Activated CD4-positive, alpha-beta T cell treated with anti-CD3 and anti-CD28 coated beads, Interleukin-2, amount 10 ng/mL, durations not matched to agents 24 days and 14 days (primary cell): ENCODE measurements at regions not wholly inside any gene's neighbourhood (a gene's known extent, or its start where the extent isn't known, plus 50 kb on each side); places are given as distances from the start of the nearest gene placed in this dataset.

Experiments used
- DNase-seq: peaks from one replicate; pipeline ENCODE4 v3.0.0; 2022
- H3K27ac Mint-ChIP-seq: one replicate; pipeline ENCODE4 v1.8.0; 2022; ENCODE audit warnings: mild to moderate bottlenecking, mixed read lengths
- H3K27me3 Mint-ChIP-seq: one replicate; pipeline ENCODE4 v1.8.0; 2022; ENCODE audit warnings: mixed read lengths
- H3K36me3 Mint-ChIP-seq: one replicate; pipeline ENCODE4 v1.8.0; 2022; ENCODE audit warnings: low read depth, mild to moderate bottlenecking, mixed read lengths
- H3K4me1 Mint-ChIP-seq: one replicate; pipeline ENCODE4 v1.8.0; 2021; ENCODE audit warnings: mixed read lengths
- H3K4me3 Mint-ChIP-seq: one replicate; pipeline ENCODE4 v1.8.0; 2022; ENCODE audit warnings: mild to moderate bottlenecking, moderate library complexity, mixed read lengths
- H3K9me3 Mint-ChIP-seq: one replicate; pipeline ENCODE4 v1.8.0; 2021; ENCODE audit warnings: mixed read lengths
- intact Hi-C: fragments of 100-400 bp; cut with micrococcal nuclease; formaldehyde crosslinking; loops from one replicate; pipeline ENCODE4 v1.15.1; 2023

DNA sequence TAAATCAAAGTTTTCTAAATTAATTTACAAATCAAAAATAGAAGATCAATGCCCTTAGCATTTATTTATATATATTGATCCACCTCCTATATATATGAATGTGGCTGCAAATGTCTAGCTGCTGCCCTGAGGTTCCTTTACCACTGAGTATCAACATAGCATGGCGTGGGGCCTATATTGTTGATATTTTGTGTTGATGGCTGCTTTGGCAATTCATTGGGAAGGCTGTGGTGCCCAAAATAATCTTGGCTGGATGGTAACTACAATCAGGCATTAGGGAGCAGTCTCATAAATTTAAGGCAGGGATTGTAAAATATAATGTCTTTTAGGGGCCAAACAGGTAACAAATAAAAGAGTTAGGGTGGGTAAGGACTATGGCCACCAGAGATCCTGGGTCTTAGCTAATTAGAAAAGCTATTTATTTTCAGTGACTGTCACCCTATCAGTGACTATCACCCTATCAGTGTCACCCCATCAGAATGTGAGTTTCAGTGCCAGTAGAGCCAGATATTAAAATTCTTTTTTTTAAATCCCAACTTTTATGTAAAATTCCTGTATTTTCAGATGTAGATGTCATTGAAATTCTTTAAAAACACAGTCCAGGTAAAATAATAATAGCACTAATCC lies 190.7 kb upstream of the PCSK5 start:
- H3K27ac Mint-ChIP-seq = no peak overlapping the region
- no peaks in the 10 kb centered on the region for H3K4me1 Mint-ChIP-seq
- no peaks in the 10 kb centered on the region for H3K27me3 Mint-ChIP-seq
- intact Hi-C loops = no loop called here
- H3K4me3 Mint-ChIP-seq = no peak overlapping the region
- no peak for DNase-seq
- no peaks in the 10 kb centered on the region for H3K9me3 Mint-ChIP-seq
- no peaks in the 10 kb centered on the region for H3K36me3 Mint-ChIP-seq

DNA sequence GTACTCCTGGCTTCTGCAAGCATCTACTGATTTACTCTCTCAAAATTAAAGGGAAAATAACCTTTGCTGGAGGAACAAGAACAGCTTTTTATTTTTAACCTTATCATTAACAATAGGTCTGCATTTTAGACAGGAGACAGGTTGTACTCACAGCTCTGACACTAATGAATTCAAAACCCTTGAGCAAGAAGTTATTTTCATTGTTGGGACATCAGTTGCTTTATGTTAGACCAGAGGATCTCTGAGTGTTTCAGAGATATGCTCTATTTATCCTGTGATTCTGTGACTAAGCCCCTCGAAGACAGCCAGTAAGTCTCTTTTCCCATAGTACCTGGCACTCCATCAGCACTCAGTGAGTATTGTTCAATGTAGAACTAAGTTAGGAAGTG lies 190.2 kb upstream of the PCSK5 start:
- Mint-ChIP-seq H3K4me3 (no peak overlapping the region), H3K36me3 (no peaks in the 10 kb centered on the region), H3K9me3 (no peaks in the 10 kb centered on the region), H3K27ac (no peak overlapping the region), H3K4me1 (no peaks in the 10 kb centered on the region), H3K27me3 (no peaks in the 10 kb centered on the region)
- DNase-seq = no peak
- intact Hi-C loops = no loop called here

DNA sequence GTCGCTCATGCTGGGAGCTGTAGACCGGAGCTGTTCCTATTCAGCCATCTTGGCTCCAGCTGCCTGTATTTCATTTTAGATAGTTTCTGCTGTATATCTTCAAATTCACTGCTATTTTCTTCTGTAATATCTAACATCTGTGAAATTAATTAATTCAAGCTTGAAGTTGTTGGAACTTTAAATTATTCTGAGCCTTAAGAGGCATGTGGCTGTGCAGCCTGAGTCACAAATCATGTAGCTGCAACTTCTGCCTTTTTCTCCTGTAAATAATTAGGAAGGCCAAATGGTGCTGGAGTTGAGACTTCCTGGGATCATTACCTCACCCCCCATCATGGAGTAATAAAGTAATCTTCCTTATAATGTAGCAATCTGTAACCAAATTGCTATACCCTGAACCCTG lies 183.3 kb upstream of the PCSK5 start:
- H3K9me3 Mint-ChIP-seq = no peaks in the 10 kb centered on the region
- H3K27ac Mint-ChIP-seq = no peak overlapping the region
- DNase-seq = no peak
- no peaks in the 10 kb centered on the region for H3K4me1 Mint-ChIP-seq
- H3K27me3 Mint-ChIP-seq = peaks cover 3% of the 10 kb centered on the region
- no peaks in the 10 kb centered on the region for H3K36me3 Mint-ChIP-seq
- intact Hi-C loops = no loop called here
- no peak overlapping the region for H3K4me3 Mint-ChIP-seq

DNA sequence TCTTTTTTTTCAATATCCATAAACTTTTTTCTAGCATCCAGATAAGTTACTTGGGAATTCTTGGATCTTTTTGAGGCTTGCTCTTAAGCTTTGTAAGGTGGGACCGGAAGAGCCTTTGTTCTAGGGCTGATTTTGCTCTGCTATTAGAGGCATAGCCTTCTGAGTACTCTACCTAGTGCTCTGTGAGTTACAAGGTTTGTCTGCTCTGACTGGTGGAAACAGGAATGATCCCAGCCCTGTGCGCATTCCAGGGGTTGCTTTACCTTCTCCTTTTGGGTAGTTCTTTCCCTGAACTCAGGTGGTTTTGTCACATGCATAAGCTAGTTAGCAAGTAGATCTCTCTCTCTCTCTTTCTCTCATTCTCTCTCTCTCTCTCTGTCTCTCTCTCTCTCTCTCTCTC lies 180.8 kb upstream of the PCSK5 start:
- H3K4me1 Mint-ChIP-seq = no peaks in the 10 kb centered on the region
- no peak for DNase-seq
- no peaks in the 10 kb centered on the region for H3K36me3 Mint-ChIP-seq
- H3K27me3 Mint-ChIP-seq = peaks cover 3% of the 10 kb centered on the region
- no peak overlapping the region for H3K27ac Mint-ChIP-seq
- no peak overlapping the region for H3K4me3 Mint-ChIP-seq
- intact Hi-C loops = no loop called here
- no peaks in the 10 kb centered on the region for H3K9me3 Mint-ChIP-seq

DNA sequence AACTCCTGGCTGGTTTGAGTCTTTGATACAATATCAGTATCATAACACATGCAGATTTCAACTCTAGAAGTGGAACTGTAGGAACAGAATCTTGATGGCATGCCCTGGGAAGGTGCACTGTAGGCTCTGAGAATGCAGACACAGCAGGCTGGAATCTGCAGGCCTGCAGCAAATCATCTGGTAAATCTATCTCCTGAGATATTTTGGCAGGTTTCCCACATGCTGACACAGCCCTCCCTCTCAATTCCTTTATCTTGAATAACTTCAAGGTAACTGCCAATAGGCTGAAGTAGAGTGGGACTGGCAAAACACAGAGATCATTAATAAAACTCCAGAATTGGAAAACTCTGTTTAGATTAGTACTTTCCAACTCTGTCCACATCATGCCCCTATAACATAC lies 177.8 kb upstream of the PCSK5 start:
- intact Hi-C loops = no loop called here

DNA sequence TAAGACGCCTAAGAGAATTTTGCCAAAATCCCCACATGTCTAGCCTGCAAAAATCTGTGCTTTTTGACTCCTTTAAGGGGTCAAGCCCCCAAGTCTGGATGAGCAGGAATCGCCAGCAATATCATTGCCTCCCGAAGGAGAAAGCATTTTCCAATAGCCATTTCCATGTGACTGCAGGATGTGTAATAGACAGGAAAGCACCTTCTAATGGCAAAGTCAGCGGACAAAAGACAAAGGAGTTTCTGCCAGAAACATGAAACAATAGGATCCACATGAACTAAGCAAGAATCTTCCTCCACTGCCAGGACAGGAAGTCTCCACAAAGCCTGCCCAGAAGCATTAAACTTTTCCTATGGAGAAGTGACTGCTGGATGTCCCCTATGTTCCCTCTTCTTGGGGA lies 177.1 kb upstream of the PCSK5 start:
- DNase-seq = no peak
- Mint-ChIP-seq H3K27me3 (peaks cover 3% of the 10 kb centered on the region), H3K4me1 (no peaks in the 10 kb centered on the region)

More for the DNA sequence above, 177.8 kb upstream of the PCSK5 start:
- no peak overlapping the region for H3K4me3 Mint-ChIP-seq
- no peaks in the 10 kb centered on the region for H3K9me3 Mint-ChIP-seq
- H3K4me1 Mint-ChIP-seq = no peaks in the 10 kb centered on the region
- H3K36me3 Mint-ChIP-seq = no peaks in the 10 kb centered on the region
- no peak for DNase-seq
- no peak overlapping the region for H3K27ac Mint-ChIP-seq
- H3K27me3 Mint-ChIP-seq = peaks cover 3% of the 10 kb centered on the region

DNA sequence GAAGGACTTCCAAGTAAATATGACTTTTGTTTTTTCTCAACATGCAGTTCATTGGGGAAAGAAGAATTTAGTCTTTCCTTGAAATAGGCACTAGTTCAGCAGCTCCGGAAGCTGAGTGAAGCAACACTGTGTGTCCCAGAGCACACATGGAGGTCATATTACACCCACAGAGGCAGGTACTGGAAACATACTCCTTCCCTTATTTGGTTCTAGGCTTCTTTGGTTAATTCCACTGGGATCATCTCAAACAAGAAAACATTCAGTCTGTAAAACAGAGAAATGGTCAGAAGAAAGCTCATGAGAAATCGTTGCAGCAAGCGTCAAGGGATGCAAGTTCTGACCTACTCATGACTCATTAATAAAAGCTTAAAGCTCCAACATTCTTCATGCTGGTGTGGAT lies 175.1 kb upstream of the PCSK5 start:
- H3K4me3 Mint-ChIP-seq = no peak overlapping the region
- no peaks in the 10 kb centered on the region for H3K9me3 Mint-ChIP-seq
- intact Hi-C loops = no loop called here
- H3K27ac Mint-ChIP-seq = no peak overlapping the region
- DNase-seq = no peak
- H3K27me3 Mint-ChIP-seq = peaks cover 3% of the 10 kb centered on the region
- no peaks in the 10 kb centered on the region for H3K36me3 Mint-ChIP-seq
- H3K4me1 Mint-ChIP-seq = no peaks in the 10 kb centered on the region

More for the DNA sequence above, 177.1 kb upstream of the PCSK5 start:
- Mint-ChIP-seq H3K4me3 (no peak overlapping the region), H3K36me3 (no peaks in the 10 kb centered on the region), H3K27ac (no peak overlapping the region), H3K9me3 (no peaks in the 10 kb centered on the region)
- intact Hi-C loops = no loop called here

DNA sequence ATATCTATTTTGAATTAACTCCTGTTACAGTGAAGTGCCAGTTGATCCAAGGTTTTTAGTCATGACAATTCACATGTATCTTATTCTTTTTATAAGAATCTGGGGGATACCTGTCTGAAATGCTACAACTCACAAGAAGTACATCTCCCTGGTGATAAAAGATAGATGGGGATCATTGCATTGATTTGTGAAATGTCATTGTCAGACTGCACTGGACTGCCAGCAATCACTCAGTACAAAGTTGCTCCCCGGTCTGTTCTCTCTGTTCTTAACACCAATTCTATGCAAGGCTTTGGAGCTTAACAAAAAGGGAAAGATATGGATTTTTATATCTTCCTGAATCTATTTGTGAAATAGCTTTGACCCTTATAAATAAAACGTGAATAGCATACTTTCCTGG lies 171.8 kb upstream of the PCSK5 start:
- no peaks in the 10 kb centered on the region for H3K36me3 Mint-ChIP-seq
- no peak overlapping the region for H3K27ac Mint-ChIP-seq
- H3K27me3 Mint-ChIP-seq = no peaks in the 10 kb centered on the region
- intact Hi-C loops = no loop called here
- no peaks in the 10 kb centered on the region for H3K4me1 Mint-ChIP-seq
- DNase-seq = no peak
- H3K4me3 Mint-ChIP-seq = no peak overlapping the region
- no peaks in the 10 kb centered on the region for H3K9me3 Mint-ChIP-seq

DNA sequence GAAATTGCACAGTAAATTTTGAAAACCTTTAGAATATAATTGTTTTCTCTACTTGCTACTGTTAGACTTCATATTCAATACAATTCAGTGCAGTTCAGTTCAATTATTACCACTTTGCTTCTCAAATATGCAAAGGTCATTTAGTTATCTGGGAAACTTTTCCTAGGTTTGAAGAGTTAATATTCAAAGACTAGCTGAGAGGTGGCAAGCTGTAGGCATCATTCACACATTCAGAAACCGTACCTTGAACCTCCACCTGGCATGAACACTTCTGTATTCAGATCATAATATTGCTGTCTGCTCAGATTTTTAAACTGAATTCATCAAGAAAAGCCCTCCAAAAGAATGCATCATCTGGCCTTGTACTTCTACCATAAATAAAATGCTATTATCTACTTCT lies 162.1 kb upstream of the PCSK5 start:
- intact Hi-C loops = no loop called here
- Mint-ChIP-seq H3K36me3 (no peaks in the 10 kb centered on the region), H3K4me1 (no peaks in the 10 kb centered on the region), H3K27ac (no peak overlapping the region), H3K9me3 (no peaks in the 10 kb centered on the region), H3K4me3 (no peak overlapping the region), H3K27me3 (no peaks in the 10 kb centered on the region)
- DNase-seq = no peak

DNA sequence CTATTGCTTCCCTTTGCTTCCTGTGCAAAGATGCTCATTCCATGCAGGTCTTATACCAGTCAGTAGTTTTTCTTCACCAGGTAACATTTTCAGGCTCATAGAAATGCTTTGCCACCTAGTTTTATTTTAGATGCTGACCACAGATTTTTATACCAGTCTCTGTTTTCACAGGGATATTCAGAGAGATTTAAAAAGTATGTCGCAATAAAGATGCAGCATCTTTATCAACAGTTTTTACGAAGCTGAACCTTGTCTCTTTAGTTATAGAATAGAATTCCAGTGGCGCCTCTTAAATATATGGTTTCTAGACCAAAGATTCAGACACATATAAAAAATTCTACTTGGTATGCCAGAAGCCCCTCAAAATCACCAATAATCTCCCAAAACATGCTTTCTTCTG lies 155.7 kb upstream of the PCSK5 start:
- H3K4me3 Mint-ChIP-seq = no peak overlapping the region
- no peaks in the 10 kb centered on the region for H3K36me3 Mint-ChIP-seq
- intact Hi-C loops = no loop called here
- no peak overlapping the region for H3K27ac Mint-ChIP-seq
- H3K27me3 Mint-ChIP-seq = no peaks in the 10 kb centered on the region
- no peaks in the 10 kb centered on the region for H3K4me1 Mint-ChIP-seq
- no peaks in the 10 kb centered on the region for H3K9me3 Mint-ChIP-seq
- DNase-seq = no peak

DNA sequence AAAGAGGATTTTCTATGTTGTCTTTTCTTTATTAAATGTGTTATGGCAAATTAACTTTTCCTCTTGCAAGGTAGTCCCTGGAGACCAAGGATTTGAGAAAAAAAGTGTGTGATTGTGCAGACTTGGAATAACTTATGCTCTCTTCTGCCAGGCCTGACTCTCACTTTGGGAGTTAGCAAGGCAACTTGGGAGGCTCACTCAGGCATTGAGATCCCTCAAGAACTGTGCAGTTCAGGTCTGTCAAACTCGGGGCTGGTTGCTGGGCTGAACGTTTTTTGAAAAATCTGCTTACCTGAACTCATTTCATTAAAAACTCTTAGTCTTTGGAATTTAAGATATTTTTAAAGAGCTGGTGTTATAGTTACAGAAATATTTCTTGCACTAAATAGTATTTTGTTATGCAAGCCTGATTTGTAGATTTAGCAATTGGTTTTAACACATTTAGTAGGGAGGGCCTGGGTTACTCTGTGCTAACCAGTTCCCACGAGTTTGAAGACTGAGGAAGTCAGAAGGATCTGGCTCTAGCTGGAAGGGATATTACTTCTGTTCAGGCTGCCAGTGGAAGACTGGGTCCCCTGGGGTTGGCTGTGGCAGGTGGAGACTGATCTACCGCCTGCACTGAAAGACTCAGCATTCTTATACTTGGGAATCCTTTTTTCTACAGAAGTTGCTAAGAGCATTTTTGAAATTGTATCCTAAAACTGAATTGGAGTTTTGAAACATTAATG lies 150.4 kb upstream of the PCSK5 start:
- Mint-ChIP-seq H3K36me3 (no peaks in the 10 kb centered on the region), H3K27me3 (no peaks in the 10 kb centered on the region), H3K4me1 (no peaks in the 10 kb centered on the region), H3K27ac (no peak overlapping the region), H3K9me3 (no peaks in the 10 kb centered on the region), H3K4me3 (no peak overlapping the region)
- DNase-seq = no peak
- intact Hi-C loops = no loop called here

DNA sequence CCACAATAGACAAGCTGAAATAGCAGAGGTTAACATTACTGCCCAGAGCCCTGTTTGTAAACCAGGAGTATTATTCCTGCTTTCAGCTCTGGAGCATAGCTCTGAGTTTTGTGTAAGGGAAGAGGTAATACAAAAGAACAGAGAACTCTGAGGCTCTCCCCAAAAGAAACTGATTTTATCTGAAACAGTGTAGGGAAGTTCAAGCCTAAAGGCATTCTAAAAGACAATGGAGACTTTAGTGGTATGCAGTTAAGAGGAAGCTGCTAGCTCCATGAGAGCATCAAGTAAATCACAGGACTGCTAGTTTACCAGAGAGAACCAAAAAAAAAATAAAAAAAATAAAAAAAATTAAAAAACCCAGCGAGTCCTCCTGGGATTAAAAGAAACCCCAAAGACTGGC lies 146.6 kb upstream of the PCSK5 start:
- Mint-ChIP-seq H3K27me3 (no peaks in the 10 kb centered on the region), H3K27ac (no peak overlapping the region), H3K9me3 (no peaks in the 10 kb centered on the region), H3K4me3 (no peak overlapping the region), H3K4me1 (no peaks in the 10 kb centered on the region), H3K36me3 (no peaks in the 10 kb centered on the region)
- intact Hi-C loops = no loop called here
- DNase-seq = no peak

DNA sequence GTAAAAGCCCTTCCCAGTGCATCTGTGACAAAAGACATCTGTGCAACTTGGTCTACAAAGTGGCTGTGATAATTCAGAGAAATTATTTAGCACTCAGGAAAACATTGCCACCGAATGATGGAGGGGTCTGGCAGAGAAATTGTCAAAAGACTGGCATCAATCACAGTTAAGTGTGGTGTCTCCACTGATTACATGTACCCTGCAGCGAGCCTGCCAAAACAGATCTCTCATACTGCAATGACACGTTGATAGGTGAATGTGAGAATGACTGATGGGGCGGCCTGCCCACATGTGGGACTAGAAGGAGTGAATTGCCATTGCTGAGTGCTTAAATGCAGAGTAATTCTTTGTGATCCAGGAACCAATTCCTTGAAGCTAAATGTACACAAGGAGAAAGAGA lies 136.4 kb upstream of the PCSK5 start:
- Mint-ChIP-seq H3K4me1 (no peaks in the 10 kb centered on the region), H3K27me3 (no peaks in the 10 kb centered on the region), H3K4me3 (no peak overlapping the region), H3K27ac (no peak overlapping the region), H3K9me3 (no peaks in the 10 kb centered on the region), H3K36me3 (no peaks in the 10 kb centered on the region)
- DNase-seq = no peak
- intact Hi-C loops = no loop called here

DNA sequence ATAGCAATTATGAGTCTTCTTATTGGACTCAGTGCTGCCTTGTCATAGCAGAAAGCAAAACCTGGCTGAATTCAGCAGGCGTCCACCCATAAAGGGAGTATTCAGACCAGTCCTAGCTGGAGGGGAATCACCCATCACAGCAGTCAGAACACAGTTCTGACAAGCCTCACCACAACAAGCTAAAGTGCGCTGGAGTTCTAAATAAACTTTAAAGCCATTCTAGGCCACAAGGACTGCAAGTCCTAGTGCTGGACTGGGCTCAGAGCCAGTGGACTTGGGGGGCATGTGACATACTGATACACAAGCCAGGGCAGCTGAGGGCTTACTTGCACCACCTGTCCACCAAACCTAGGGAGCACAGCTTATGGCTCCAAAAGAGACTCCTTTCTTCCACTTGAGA lies 115.3 kb upstream of the PCSK5 start:
- H3K27ac Mint-ChIP-seq = no peak overlapping the region
- no peak overlapping the region for H3K4me3 Mint-ChIP-seq
- no peaks in the 10 kb centered on the region for H3K27me3 Mint-ChIP-seq
- H3K4me1 Mint-ChIP-seq = no peaks in the 10 kb centered on the region
- no peak for DNase-seq
- peaks cover 4% of the 10 kb centered on the region for H3K9me3 Mint-ChIP-seq
- H3K36me3 Mint-ChIP-seq = no peaks in the 10 kb centered on the region
- intact Hi-C loops = no loop called here
